GM12878 (cell line): ENCODE measurements at regions not wholly inside any gene's neighbourhood (a gene's known extent, or its start where the extent isn't known, plus 50 kb on each side); places are given as distances from the start of the nearest gene placed in this dataset.

Source experiments
- ATAC-seq: fragments of 200-7000 bp; cut with Tn5 transposase; 3 replicates; pipeline ENCODE4 v1.9.1; 2020; ENCODE audit warnings: mild to moderate bottlenecking, moderate library complexity
- BruUV-seq: library from RNA; stranded (reverse); fragments of 400-500 nt; replicated peaks from 2 replicates; lab custom pipeline; 2021; lab: Mats Ljungman, UMichigan
- CTCF ChIA-PET: fragments of 300-600 bp; sonication (Branson Sonifier 250); formaldehyde crosslinking; extraction: SDS; loops from one replicate; lab custom pipeline; 2021; ENCODE audit warnings: inconsistent platforms; lab: Yijun Ruan, JAX
- POLR2A ChIA-PET: fragments of 350-600 bp; formaldehyde crosslinking; extraction: SDS; loops from one replicate; lab custom pipeline; 2021; ENCODE audit warnings: inconsistent platforms; lab: Charles Lee
- RAD21 ChIA-PET: fragments of 300-600 bp; sonication (Branson Sonifier 250); formaldehyde crosslinking; loops from one replicate; lab custom pipeline; 2023; ENCODE audit warnings: antibody characterized with exemption; ENCODE audit not compliant: unreplicated experiment; lab: Charles Lee
- SMC1A ChIA-PET: fragments of 300-600 bp; sonication (Branson Sonifier 250); formaldehyde crosslinking; loops from one replicate; lab custom pipeline; 2023; ENCODE audit not compliant: unreplicated experiment, uncharacterized antibody; lab: Charles Lee
- DNase-seq: peaks from one replicate; pipeline ENCODE4 v3.0.0-alpha.2; 2011; ENCODE audit warnings: low read depth, low spot score
- FAIRE-seq: peaks from 3 replicates; lab custom pipeline; 2011; peaks lifted over from hg19 to GRCh38; lab: Jason Lieb, UNC
- H2AFZ ChIP-seq: 2 replicates; pipeline ENCODE4 v1.6.0; 2011; ENCODE audit warnings: low read depth, low read length, control low read depth; ENCODE audit not compliant: control insufficient read depth
- H3K27ac ChIP-seq: 2 replicates; pipeline ENCODE4 v1.5.1; 2011; ENCODE audit warnings: control low read depth; ENCODE audit not compliant: control insufficient read depth, insufficient read depth
- H3K27me3 ChIP-seq, 2 experiments: replicated peaks in 1 of 2; 2 replicates each; pipeline versions ENCODE4 v1.6.0 to v1.6.1; 2011; ENCODE audit warnings: low read length in 1 of 2; ENCODE audit not compliant: control insufficient read depth in 2 of 2, insufficient read depth in 2 of 2
- H3K36me3 ChIP-seq, 2 experiments: 2 replicates each; pipeline ENCODE4 v1.5.1; 2011; ENCODE audit warnings: low read length in 1 of 2; ENCODE audit not compliant: control insufficient read depth in 2 of 2, insufficient read depth in 2 of 2
- H3K4me1 ChIP-seq: 2 replicates; pipeline ENCODE4 v1.6.1; 2011; ENCODE audit warnings: mild to moderate bottlenecking, low read length, moderate library complexity, mixed read lengths; ENCODE audit not compliant: control insufficient read depth, insufficient read depth
- H3K4me2 ChIP-seq: 2 replicates; pipeline ENCODE4 v1.6.0; 2011; ENCODE audit warnings: control low read depth; ENCODE audit not compliant: control insufficient read depth, insufficient read depth
- H3K4me3 ChIP-seq: fragments of 200-600 bp; sonication (generic); 2 replicates; pipeline ENCODE4 v1.5.1; 2016
- H3K79me2 ChIP-seq: 2 replicates; pipeline ENCODE4 v1.6.0; 2011; ENCODE audit warnings: low read length; ENCODE audit not compliant: control insufficient read depth, insufficient read depth
- H3K9ac ChIP-seq: 2 replicates; pipeline ENCODE4 v1.8.0; 2011; ENCODE audit warnings: low read length, control low read depth, mixed read lengths; ENCODE audit not compliant: control insufficient read depth, insufficient read depth
- H3K9me3 ChIP-seq: replicated peaks from 3 replicates; pipeline ENCODE4 v1.5.1; 2011; ENCODE audit warnings: mild to moderate bottlenecking, low read length; ENCODE audit not compliant: control insufficient read depth, insufficient read depth
- H4K20me1 ChIP-seq: 2 replicates; pipeline ENCODE4 v1.6.0; 2011; ENCODE audit not compliant: control insufficient read depth, insufficient read depth
- BHLHE40 ChIP-seq, 2 experiments: fragments of 450-650 bp in 1 of 2; IDR thresholded peaks; 2 replicates each; pipeline ENCODE4 v1.6.1; 2011 to 2017; ENCODE audit warnings: low read depth in 2 of 2, borderline replicate concordance in 1 of 2, improper control_type of control experiment in 1 of 2, low read length in 1 of 2, mild to moderate bottlenecking in 1 of 2
- BRCA1 ChIP-seq: IDR thresholded peaks from 2 replicates; pipeline ENCODE4 v1.6.1; 2011; ENCODE audit warnings: low read depth, low read length, improper control_type of control experiment
- CBX5 ChIP-seq: sonication (generic); IDR thresholded peaks from 2 replicates; pipeline ENCODE4 v1.6.1; 2016; ENCODE audit warnings: low read depth, moderate library complexity, mild to moderate bottlenecking, inconsistent platforms
- EED ChIP-seq: sonication (generic); IDR thresholded peaks from 2 replicates; pipeline ENCODE4 v1.6.1; 2016; ENCODE audit warnings: antibody characterized with exemption, low read depth
- NFXL1 ChIP-seq: fragments of 450-650 bp; IDR thresholded peaks from 2 replicates; pipeline ENCODE4 v1.6.1; 2017; ENCODE audit warnings: antibody characterized with exemption, mild to moderate bottlenecking, borderline replicate concordance
- RELA ChIP-seq: fragments of 450-650 bp; IDR thresholded peaks from 2 replicates; pipeline ENCODE4 v1.8.0; 2014; ENCODE audit warnings: borderline replicate concordance; ENCODE audit not compliant: partially characterized antibody
- WGBS: methylation state at CpG from one replicate; pipeline ENCODE4 v1.1.6; 2016; ENCODE audit warnings: low lambda C conversion rate; ENCODE audit not compliant: insufficient replicate concordance, insufficient coverage; ENCODE audit errors: missing lambda C conversion rate; 5-methylcytosine and 5-hydroxymethylcytosine counted together
- in situ Hi-C: fragments of 300-500 bp; cut with MboI; formaldehyde crosslinking; loops from 9 replicates; pipeline ENCODE4 v1.14.3; 2018; ENCODE audit warnings: mixed read lengths
- intact Hi-C: fragments of 100-400 bp; cut with micrococcal nuclease; formaldehyde crosslinking; loops from one replicate; pipeline ENCODE4 v1.14.2; 2022; ENCODE audit not compliant: unreplicated experiment
- TF ChIP-seq, protein P1 (sequence below): IDR thresholded peaks from 2 replicates; pipeline ENCODE4 v1.6.1; 2012; ENCODE audit warnings: improper control_type of control experiment, low read depth, low read length; ENCODE audit not compliant: insufficient replicate concordance
- TF ChIP-seq, protein P2 (sequence below): fragments of 450-650 bp; conservative IDR thresholded peaks from 2 replicates; pipeline ENCODE4 v1.6.1; 2017; ENCODE audit warnings: mild to moderate bottlenecking, moderate library complexity

- ChIA-PET POLR2A (no interaction called here), CTCF (no interaction called here), SMC1A (no interaction called here)
- FAIRE-seq (no peak), ATAC-seq (no peak)
- TF ChIP-seq, protein P1, sequence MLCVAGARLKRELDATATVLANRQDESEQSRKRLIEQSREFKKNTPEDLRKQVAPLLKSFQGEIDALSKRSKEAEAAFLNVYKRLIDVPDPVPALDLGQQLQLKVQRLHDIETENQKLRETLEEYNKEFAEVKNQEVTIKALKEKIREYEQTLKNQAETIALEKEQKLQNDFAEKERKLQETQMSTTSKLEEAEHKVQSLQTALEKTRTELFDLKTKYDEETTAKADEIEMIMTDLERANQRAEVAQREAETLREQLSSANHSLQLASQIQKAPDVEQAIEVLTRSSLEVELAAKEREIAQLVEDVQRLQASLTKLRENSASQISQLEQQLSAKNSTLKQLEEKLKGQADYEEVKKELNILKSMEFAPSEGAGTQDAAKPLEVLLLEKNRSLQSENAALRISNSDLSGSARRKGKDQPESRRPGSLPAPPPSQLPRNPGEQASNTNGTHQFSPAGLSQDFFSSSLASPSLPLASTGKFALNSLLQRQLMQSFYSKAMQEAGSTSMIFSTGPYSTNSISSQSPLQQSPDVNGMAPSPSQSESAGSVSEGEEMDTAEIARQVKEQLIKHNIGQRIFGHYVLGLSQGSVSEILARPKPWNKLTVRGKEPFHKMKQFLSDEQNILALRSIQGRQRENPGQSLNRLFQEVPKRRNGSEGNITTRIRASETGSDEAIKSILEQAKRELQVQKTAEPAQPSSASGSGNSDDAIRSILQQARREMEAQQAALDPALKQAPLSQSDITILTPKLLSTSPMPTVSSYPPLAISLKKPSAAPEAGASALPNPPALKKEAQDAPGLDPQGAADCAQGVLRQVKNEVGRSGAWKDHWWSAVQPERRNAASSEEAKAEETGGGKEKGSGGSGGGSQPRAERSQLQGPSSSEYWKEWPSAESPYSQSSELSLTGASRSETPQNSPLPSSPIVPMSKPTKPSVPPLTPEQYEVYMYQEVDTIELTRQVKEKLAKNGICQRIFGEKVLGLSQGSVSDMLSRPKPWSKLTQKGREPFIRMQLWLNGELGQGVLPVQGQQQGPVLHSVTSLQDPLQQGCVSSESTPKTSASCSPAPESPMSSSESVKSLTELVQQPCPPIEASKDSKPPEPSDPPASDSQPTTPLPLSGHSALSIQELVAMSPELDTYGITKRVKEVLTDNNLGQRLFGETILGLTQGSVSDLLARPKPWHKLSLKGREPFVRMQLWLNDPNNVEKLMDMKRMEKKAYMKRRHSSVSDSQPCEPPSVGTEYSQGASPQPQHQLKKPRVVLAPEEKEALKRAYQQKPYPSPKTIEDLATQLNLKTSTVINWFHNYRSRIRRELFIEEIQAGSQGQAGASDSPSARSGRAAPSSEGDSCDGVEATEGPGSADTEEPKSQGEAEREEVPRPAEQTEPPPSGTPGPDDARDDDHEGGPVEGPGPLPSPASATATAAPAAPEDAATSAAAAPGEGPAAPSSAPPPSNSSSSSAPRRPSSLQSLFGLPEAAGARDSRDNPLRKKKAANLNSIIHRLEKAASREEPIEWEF = no peak
- TF ChIP-seq BHLHE40 (IDR thresholded peaks at IDR 0.05; ENCODE audit: borderline replicate concordance in 1 of 2, low read depth in 2 of 2, low read length in 1 of 2) = no peak
- no peak for TF ChIP-seq NFXL1
- TF ChIP-seq CBX5 = no peak
- TF ChIP-seq RELA = no peak
- no peak for TF ChIP-seq EED
- TF ChIP-seq BRCA1 = no peak
- TF ChIP-seq, protein P2, sequence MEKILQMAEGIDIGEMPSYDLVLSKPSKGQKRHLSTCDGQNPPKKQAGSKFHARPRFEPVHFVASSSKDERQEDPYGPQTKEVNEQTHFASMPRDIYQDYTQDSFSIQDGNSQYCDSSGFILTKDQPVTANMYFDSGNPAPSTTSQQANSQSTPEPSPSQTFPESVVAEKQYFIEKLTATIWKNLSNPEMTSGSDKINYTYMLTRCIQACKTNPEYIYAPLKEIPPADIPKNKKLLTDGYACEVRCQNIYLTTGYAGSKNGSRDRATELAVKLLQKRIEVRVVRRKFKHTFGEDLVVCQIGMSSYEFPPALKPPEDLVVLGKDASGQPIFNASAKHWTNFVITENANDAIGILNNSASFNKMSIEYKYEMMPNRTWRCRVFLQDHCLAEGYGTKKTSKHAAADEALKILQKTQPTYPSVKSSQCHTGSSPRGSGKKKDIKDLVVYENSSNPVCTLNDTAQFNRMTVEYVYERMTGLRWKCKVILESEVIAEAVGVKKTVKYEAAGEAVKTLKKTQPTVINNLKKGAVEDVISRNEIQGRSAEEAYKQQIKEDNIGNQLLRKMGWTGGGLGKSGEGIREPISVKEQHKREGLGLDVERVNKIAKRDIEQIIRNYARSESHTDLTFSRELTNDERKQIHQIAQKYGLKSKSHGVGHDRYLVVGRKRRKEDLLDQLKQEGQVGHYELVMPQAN = no peak
- TF ChIP-seq, all 136 proteins: peak for 0
- Histone ChIP-seq H3K4me3 (no peak overlapping the region), H3K4me2 (no peak overlapping the region), H2AFZ (no peak overlapping the region), H3K9me3 (no peaks in the 10 kb centered on the region; the same call in 2 of the 3 replicates), H3K9ac (no peak overlapping the region), H3K4me1 (no peaks in the 10 kb centered on the region), H3K36me3 (no peaks in the 10 kb centered on the region), H3K27me3 (no peaks in the 10 kb centered on the region), H3K79me2 (no peaks in the 10 kb centered on the region), H4K20me1 (no peaks in the 10 kb centered on the region), H3K27ac (no peak overlapping the region)
- BruUV-seq = no TSS peak
- RAD21 ChIA-PET = no interaction called here
- intact Hi-C loops (no loop called here), in situ Hi-C loops (no loop called here)
- whole genome bisulfite sequencing = 23% methylated on average over 5 of the region's 5 CpGs
- no peak for DNase-seq
Measured at GRCh38 chr10:130930821-130931220, 380.7 kb downstream of the TCERG1L start.
